Epithelial cell of proximal tubule (primary cell): ENCODE measurements at regions not wholly inside any gene's neighbourhood (a gene's known extent, or its start where the extent isn't known, plus 50 kb on each side); places are given as distances from the start of the nearest gene placed in this dataset.

Source experiments
- DNase-seq: peaks from one replicate; pipeline ENCODE4 v3.0.0-alpha.2; 2011; ENCODE audit warnings: low read depth
- H3K4me3 ChIP-seq: 2 replicates; pipeline ENCODE4 v1.5.1; 2011; ENCODE audit warnings: low read depth, mild to moderate bottlenecking, low read length
- CTCF ChIP-seq: conservative IDR thresholded peaks from 2 replicates; pipeline ENCODE4 v1.5.1; 2012; ENCODE audit warnings: low read depth, mild to moderate bottlenecking, low read length

- no peak for DNase-seq
- no peak overlapping the region for H3K4me3 ChIP-seq
- TF ChIP-seq CTCF, result no peak
These were observed 80.1 kb upstream of the PTGFR start for GRCh38 chr1:78410643-78411042.

GRCh38 chr1:78411707-78412106 is 79.1 kb upstream of the PTGFR start:
- TF ChIP-seq CTCF, result no peak
- no peak overlapping the region for H3K4me3 ChIP-seq
- no peak for DNase-seq

GRCh38 chr1:78415165-78415564 is 75.6 kb upstream of the PTGFR start:
- H3K4me3 ChIP-seq, result no peak overlapping the region
- no peak for DNase-seq

DNA sequence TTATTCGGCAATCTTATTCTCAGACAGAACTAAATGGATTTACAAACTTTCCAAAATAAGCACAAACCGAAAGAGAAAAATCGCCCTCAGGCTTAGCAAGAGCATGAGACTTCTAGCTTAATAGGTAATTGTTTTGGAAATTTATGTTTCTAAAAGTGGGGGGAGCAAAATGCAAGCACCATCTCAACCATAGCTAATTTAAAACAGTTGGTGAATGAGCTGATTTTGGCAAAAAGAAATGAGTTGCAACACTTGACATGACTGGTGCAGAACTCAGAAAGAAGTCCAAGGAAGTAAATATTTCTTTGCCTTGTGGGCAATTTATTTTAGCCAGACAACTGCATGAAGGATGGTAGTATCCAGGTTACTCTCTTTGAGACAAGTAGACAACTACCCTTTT is 71.5 kb upstream of the PTGFR start:
- TF ChIP-seq CTCF, result no peak
- no peak for DNase-seq
- H3K4me3 ChIP-seq, result no peak overlapping the region

More at GRCh38 chr1:78415165-78415564, 75.6 kb upstream of the PTGFR start:
- TF ChIP-seq CTCF, result no peak

DNA sequence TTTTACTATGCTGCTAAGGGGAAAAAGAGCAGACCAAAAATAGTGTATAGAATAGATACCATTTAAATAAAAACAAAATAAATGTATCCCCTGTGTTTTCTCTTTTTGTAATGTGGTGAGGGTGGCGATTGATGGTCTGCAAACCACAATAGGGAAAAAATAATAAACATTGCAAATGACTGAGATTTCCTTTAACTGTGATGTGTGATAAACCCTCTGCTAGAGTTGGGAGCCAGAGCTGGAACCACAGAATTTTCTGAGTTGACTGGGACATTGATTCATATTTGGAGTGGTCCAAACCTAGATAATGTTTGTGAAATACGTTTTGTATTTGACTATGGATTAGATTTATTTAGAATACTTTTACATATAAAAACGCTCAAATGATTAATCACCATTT is 70.6 kb upstream of the PTGFR start:
- no peak for TF ChIP-seq CTCF
- DNase-seq, result no peak
- H3K4me3 ChIP-seq, result no peak overlapping the region

DNA sequence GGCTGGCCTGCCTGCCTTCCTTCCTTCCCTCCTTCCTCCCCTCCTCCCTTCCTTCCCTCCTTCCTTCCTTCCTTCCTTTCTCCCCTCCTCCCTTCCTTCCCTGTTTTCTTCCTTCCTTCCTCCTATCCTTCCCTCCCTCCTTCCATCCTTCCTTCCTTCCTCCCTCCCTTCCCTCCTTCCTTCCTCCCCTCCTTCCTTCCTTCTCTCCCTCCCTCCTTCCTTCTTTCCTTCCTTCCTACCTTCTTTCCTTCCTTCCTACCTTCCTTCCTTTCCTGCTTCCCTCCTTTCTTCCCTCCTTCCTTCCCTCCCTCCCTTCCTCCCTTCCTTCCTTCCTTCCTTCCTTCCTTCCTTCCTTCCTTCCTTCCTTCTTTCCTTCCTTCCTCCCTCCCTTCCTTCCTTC is 70.1 kb upstream of the PTGFR start:
- DNase-seq, result no peak
- no peak for TF ChIP-seq CTCF
- H3K4me3 ChIP-seq, result no peak overlapping the region

- TF ChIP-seq CTCF, result no peak
- DNase-seq, result no peak
- H3K4me3 ChIP-seq, result no peak overlapping the region
These were observed 66.1 kb upstream of the PTGFR start for GRCh38 chr1:78424720-78425119.
